ENCODE measurements at regions not wholly inside any gene's neighbourhood (a gene's known extent, or its start where the extent isn't known, plus 50 kb on each side); places are given as distances from the start of the nearest gene placed in this dataset.
A peak's percentile ranks its signal among the peaks of the same experiment; 100 is the strongest.

- Histone ChIP-seq H3K27me3 (ENCODE audit: control insufficient read depth, insufficient read depth, low read length) (no peaks in the 10 kb centered on the region), H3K9ac (ENCODE audit: low read length in 3 of 3) (no peak overlapping the region), H3K4me1 (ENCODE audit: control insufficient read depth in 2 of 3, insufficient read depth in 2 of 3, low read depth in 1 of 3, low read length in 3 of 3) (no peaks in the 10 kb centered on the region), H3K36me3 (ENCODE audit: control insufficient read depth in 2 of 3, insufficient read depth in 3 of 3, low read length in 3 of 3) (no peaks in the 10 kb centered on the region), H3K27ac (ENCODE audit: low read depth in 2 of 2, low read length in 2 of 2) (no peak overlapping the region), H3K4me3 (ENCODE audit: low read length in 3 of 3) (no peak overlapping the region), H3K9me3 (ENCODE audit: control insufficient read depth in 2 of 3, insufficient read depth in 1 of 3, low read length in 3 of 3) (peaks cover 0 to 4% (median 0%) of the 10 kb centered on the region in 3 donors)
- FAIRE-seq (no peak), DNase-seq (peak in 3 of 5 donors; percentile 18 to 23 (median 22))
- no peak for TF ChIP-seq CTCF (IDR thresholded peaks at IDR 0.05; ENCODE audit: borderline replicate concordance, extremely low read depth, insufficient read depth)
- intact Hi-C loops (cut with DNase I): no loop called here
These were observed 1092.3 kb downstream of the AACS start for GRCh38 chr12:126157575-126157966.

- FAIRE-seq: no peak
- TF ChIP-seq CTCF (IDR thresholded peaks at IDR 0.05; ENCODE audit: borderline replicate concordance, extremely low read depth, insufficient read depth): no peak
- H3K4me1 ChIP-seq (ENCODE audit: control insufficient read depth in 2 of 3, insufficient read depth in 2 of 3, low read depth in 1 of 3, low read length in 3 of 3): no peaks in the 10 kb centered on the region
- DNase-seq: no peak
- no peak overlapping the region for H3K4me3 ChIP-seq (ENCODE audit: low read length in 3 of 3)
- no peak overlapping the region for H3K9ac ChIP-seq (ENCODE audit: low read length in 3 of 3)
- H3K27ac ChIP-seq (ENCODE audit: low read depth in 2 of 2, low read length in 2 of 2): no peak overlapping the region
- intact Hi-C loops (cut with DNase I): no loop called here
- no peaks in the 10 kb centered on the region for H3K27me3 ChIP-seq (ENCODE audit: control insufficient read depth, insufficient read depth, low read length)
- H3K9me3 ChIP-seq (ENCODE audit: control insufficient read depth in 2 of 3, insufficient read depth in 1 of 3, low read length in 3 of 3): peaks cover 0 to 4% (median 0%) of the 10 kb centered on the region in 3 donors
- no peaks in the 10 kb centered on the region for H3K36me3 ChIP-seq (ENCODE audit: control insufficient read depth in 2 of 3, insufficient read depth in 3 of 3, low read length in 3 of 3)
These were observed 1093.9 kb downstream of the AACS start for GRCh38 chr12:126159139-126159538.

- Histone ChIP-seq H3K9me3 (ENCODE audit: control insufficient read depth in 2 of 3, insufficient read depth in 1 of 3, low read length in 3 of 3) (peaks cover 0 to 4% (median 0%) of the 10 kb centered on the region in 3 donors), H3K27ac (ENCODE audit: low read depth in 2 of 2, low read length in 2 of 2) (no peak overlapping the region), H3K27me3 (ENCODE audit: control insufficient read depth, insufficient read depth, low read length) (no peaks in the 10 kb centered on the region), H3K36me3 (ENCODE audit: control insufficient read depth in 2 of 3, insufficient read depth in 3 of 3, low read length in 3 of 3) (no peaks in the 10 kb centered on the region), H3K4me3 (ENCODE audit: low read length in 3 of 3) (no peak overlapping the region), H3K4me1 (ENCODE audit: control insufficient read depth in 2 of 3, insufficient read depth in 2 of 3, low read depth in 1 of 3, low read length in 3 of 3) (no peaks in the 10 kb centered on the region), H3K9ac (ENCODE audit: low read length in 3 of 3) (no peak overlapping the region)
- no peak for FAIRE-seq
- TF ChIP-seq CTCF (IDR thresholded peaks at IDR 0.05; ENCODE audit: borderline replicate concordance, extremely low read depth, insufficient read depth): no peak
- no peak for DNase-seq
- intact Hi-C loops (cut with DNase I): no loop called here
These were observed 1095.7 kb downstream of the AACS start for GRCh38 chr12:126160912-126161311.

GRCh38 chr12:126163984-126164383 lies 1098.7 kb downstream of the AACS start:
- H3K9me3 ChIP-seq (ENCODE audit: control insufficient read depth in 2 of 3, insufficient read depth in 1 of 3, low read length in 3 of 3): no peaks in the 10 kb centered on the region
- H3K4me1 ChIP-seq (ENCODE audit: control insufficient read depth in 2 of 3, insufficient read depth in 2 of 3, low read depth in 1 of 3, low read length in 3 of 3): no peaks in the 10 kb centered on the region
- FAIRE-seq (no peak), DNase-seq (no peak)
- H3K27ac ChIP-seq (ENCODE audit: low read depth in 2 of 2, low read length in 2 of 2): no peak overlapping the region
- no peaks in the 10 kb centered on the region for H3K27me3 ChIP-seq (ENCODE audit: control insufficient read depth, insufficient read depth, low read length)
- no peak for TF ChIP-seq CTCF (IDR thresholded peaks at IDR 0.05; ENCODE audit: borderline replicate concordance, extremely low read depth, insufficient read depth)
- no peak overlapping the region for H3K4me3 ChIP-seq (ENCODE audit: low read length in 3 of 3)
- intact Hi-C loops (cut with DNase I): no loop called here
- no peaks in the 10 kb centered on the region for H3K36me3 ChIP-seq (ENCODE audit: control insufficient read depth in 2 of 3, insufficient read depth in 3 of 3, low read length in 3 of 3)
- H3K9ac ChIP-seq (ENCODE audit: low read length in 3 of 3): no peak overlapping the region
